Mesothelial cell of epicardium (in vitro differentiated cells): ENCODE measurements at regions not wholly inside any gene's neighbourhood (a gene's known extent, or its start where the extent isn't known, plus 50 kb on each side); places are given as distances from the start of the nearest gene placed in this dataset.

Experiments
- DNase-seq, 2 experiments: peaks; one replicate each; pipeline ENCODE4 v3.0.0; 2021; ENCODE audit warnings: low spot score in 2 of 2; ENCODE audit not compliant: unreplicated experiment in 2 of 2
- H3K27ac Mint-ChIP-seq: 2 replicates; pipeline ENCODE4 v1.8.0; 2021; ENCODE audit warnings: mixed read lengths
- H3K27me3 Mint-ChIP-seq: 2 replicates; pipeline ENCODE4 v1.8.0; 2021; ENCODE audit warnings: low read depth, mixed read lengths
- H3K36me3 Mint-ChIP-seq: 2 replicates; pipeline ENCODE4 v1.8.0; 2021; ENCODE audit warnings: mixed read lengths
- H3K4me1 Mint-ChIP-seq: 2 replicates; pipeline ENCODE4 v1.8.0; 2021; ENCODE audit warnings: mixed read lengths
- H3K4me3 Mint-ChIP-seq: 2 replicates; pipeline ENCODE4 v1.8.0; 2021; ENCODE audit warnings: mild to moderate bottlenecking, moderate library complexity, mixed read lengths
- H3K9me3 Mint-ChIP-seq: 2 replicates; pipeline ENCODE4 v1.8.0; 2021; ENCODE audit warnings: mixed read lengths
- TF ChIP-seq, protein P1 (sequence below): fragments of 200-600 bp; sonication (generic); IDR thresholded peaks from one replicate; pipeline ENCODE4 v1.5.0; 2021; ENCODE audit warnings: antibody characterized with exemption; ENCODE audit not compliant: unreplicated experiment

GRCh38 chr2:198701481-198701880 is 756.3 kb downstream of the SATB2 start:
- no peaks in the 10 kb centered on the region for H3K27me3 Mint-ChIP-seq
- DNase-seq = no peak
- TF ChIP-seq, protein P1, sequence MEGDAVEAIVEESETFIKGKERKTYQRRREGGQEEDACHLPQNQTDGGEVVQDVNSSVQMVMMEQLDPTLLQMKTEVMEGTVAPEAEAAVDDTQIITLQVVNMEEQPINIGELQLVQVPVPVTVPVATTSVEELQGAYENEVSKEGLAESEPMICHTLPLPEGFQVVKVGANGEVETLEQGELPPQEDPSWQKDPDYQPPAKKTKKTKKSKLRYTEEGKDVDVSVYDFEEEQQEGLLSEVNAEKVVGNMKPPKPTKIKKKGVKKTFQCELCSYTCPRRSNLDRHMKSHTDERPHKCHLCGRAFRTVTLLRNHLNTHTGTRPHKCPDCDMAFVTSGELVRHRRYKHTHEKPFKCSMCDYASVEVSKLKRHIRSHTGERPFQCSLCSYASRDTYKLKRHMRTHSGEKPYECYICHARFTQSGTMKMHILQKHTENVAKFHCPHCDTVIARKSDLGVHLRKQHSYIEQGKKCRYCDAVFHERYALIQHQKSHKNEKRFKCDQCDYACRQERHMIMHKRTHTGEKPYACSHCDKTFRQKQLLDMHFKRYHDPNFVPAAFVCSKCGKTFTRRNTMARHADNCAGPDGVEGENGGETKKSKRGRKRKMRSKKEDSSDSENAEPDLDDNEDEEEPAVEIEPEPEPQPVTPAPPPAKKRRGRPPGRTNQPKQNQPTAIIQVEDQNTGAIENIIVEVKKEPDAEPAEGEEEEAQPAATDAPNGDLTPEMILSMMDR = no peak
- H3K9me3 Mint-ChIP-seq = no peaks in the 10 kb centered on the region
- H3K4me3 Mint-ChIP-seq = no peak overlapping the region
- H3K36me3 Mint-ChIP-seq = no peaks in the 10 kb centered on the region
- no peaks in the 10 kb centered on the region for H3K4me1 Mint-ChIP-seq
- no peak overlapping the region for H3K27ac Mint-ChIP-seq

- TF ChIP-seq, protein P1 = no peak
- Mint-ChIP-seq H3K27me3 (no peaks in the 10 kb centered on the region), H3K4me3 (no peak overlapping the region), H3K36me3 (no peaks in the 10 kb centered on the region), H3K4me1 (no peaks in the 10 kb centered on the region), H3K9me3 (no peaks in the 10 kb centered on the region), H3K27ac (no peak overlapping the region)
- DNase-seq = no peak
These were observed 757.4 kb downstream of the SATB2 start for GRCh38 chr2:198700319-198700718.

DNA sequence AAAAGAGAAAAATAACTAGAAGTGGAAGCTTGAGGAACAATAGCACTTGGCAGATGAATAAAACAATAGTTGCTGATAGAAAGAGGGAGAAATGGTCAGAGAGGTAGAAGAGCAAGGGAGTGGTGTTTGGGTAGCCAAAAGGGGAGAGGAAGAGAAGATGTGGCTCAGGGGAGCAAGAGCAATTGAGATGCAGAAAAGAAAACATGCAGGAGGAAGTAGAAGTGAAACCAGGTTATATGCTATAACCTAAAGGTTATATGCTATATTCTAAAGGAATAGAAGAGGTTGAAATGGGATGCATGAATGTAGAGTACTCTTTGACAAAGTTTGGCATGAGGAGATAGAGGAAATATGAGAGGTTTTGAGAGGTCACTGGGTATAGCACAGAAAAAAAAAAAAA is 759.5 kb downstream of the SATB2 start:
- TF ChIP-seq, protein P1 = no peak
- Mint-ChIP-seq H3K4me1 (no peaks in the 10 kb centered on the region), H3K27ac (no peak overlapping the region), H3K36me3 (no peaks in the 10 kb centered on the region), H3K9me3 (no peaks in the 10 kb centered on the region), H3K27me3 (no peaks in the 10 kb centered on the region), H3K4me3 (no peak overlapping the region)
- no peak for DNase-seq

GRCh38 chr2:198697794-198698193 is 759.9 kb downstream of the SATB2 start:
- TF ChIP-seq, protein P1 = no peak
- Mint-ChIP-seq H3K27ac (no peak overlapping the region), H3K4me3 (no peak overlapping the region), H3K4me1 (no peaks in the 10 kb centered on the region), H3K36me3 (no peaks in the 10 kb centered on the region), H3K27me3 (no peaks in the 10 kb centered on the region), H3K9me3 (no peaks in the 10 kb centered on the region)
- DNase-seq = no peak

- Mint-ChIP-seq H3K27ac (no peak overlapping the region), H3K4me3 (no peak overlapping the region), H3K4me1 (no peaks in the 10 kb centered on the region), H3K36me3 (no peaks in the 10 kb centered on the region), H3K9me3 (no peaks in the 10 kb centered on the region), H3K27me3 (no peaks in the 10 kb centered on the region)
- DNase-seq = no peak
- TF ChIP-seq, protein P1 = no peak
These were observed 760.5 kb downstream of the SATB2 start for GRCh38 chr2:198697218-198697617.

DNA sequence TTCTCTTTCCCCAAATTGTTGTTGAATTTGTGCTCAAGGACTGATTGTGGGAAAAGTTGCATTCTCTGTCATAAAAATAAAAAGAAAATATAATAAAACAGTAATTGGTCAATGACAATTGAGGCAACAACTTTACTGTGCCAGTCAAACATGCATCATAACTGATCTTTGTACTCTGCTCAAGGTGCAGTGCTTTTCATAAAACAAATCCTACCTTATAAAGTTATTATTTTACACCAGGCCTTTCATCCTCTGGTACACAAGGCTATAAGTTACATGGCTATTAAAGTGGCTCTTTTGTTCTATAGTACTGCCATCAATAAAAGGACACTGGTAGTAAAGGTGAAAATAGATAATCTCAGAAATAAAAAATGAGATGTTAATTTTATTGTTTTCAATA is 761.9 kb downstream of the SATB2 start:
- Mint-ChIP-seq H3K27me3 (no peaks in the 10 kb centered on the region), H3K36me3 (no peaks in the 10 kb centered on the region), H3K27ac (no peak overlapping the region), H3K4me1 (no peaks in the 10 kb centered on the region), H3K4me3 (no peak overlapping the region), H3K9me3 (no peaks in the 10 kb centered on the region)
- DNase-seq = no peak
- TF ChIP-seq, protein P1 = no peak
